NCI-H146 treated with DMSO at 0.1 percent for 48 hours (cell line): ENCODE measurements at regions not wholly inside any gene's neighbourhood (a gene's known extent, or its start where the extent isn't known, plus 50 kb on each side); places are given as distances from the start of the nearest gene placed in this dataset.
"Not testable (repeated sequence)": the region's sequence is repeated elsewhere in the genome, so short reads cannot be mapped to it uniquely, and the experiment has no call there.

ENCODE experiments used
- DNase-seq: peaks from one replicate; lab custom pipeline; 2025; ENCODE audit not compliant: unreplicated experiment; lab: John Stamatoyannopoulos, UW

GRCh38 chr9:42656789-42657188 is 473.3 kb downstream of the SPATA31A6 start:
- not testable (repeated sequence) for DNase-seq

- DNase-seq = not testable (repeated sequence)
Measured at GRCh38 chr9:42657496-42657895, 474.0 kb downstream of the SPATA31A6 start.

- not testable (repeated sequence) for DNase-seq
Measured at GRCh38 chr9:42697146-42697545, 513.7 kb downstream of the SPATA31A6 start.

- DNase-seq = not testable (repeated sequence)
Measured at GRCh38 chr9:42702890-42703289, 519.4 kb downstream of the SPATA31A6 start.

- DNase-seq = not testable (repeated sequence)
Measured at GRCh38 chr9:42724841-42725835, 541.7 kb downstream of the SPATA31A6 start.

GRCh38 chr9:42743030-42743814 is 559.8 kb downstream of the SPATA31A6 start:
- DNase-seq = peak; percentile 69

- DNase-seq = not testable (repeated sequence)
Measured at GRCh38 chr9:42757251-42757650, 573.8 kb downstream of the SPATA31A6 start.

- not testable (repeated sequence) for DNase-seq
Measured at GRCh38 chr9:42759320-42759719, 575.9 kb downstream of the SPATA31A6 start.

GRCh38 chr9:42782201-42782600 is 598.7 kb downstream of the SPATA31A6 start:
- not testable (repeated sequence) for DNase-seq

- DNase-seq = not testable (repeated sequence)
Measured at GRCh38 chr9:42792725-42793124, 609.3 kb downstream of the SPATA31A6 start.

GRCh38 chr9:42798571-42798970 is 615.1 kb downstream of the SPATA31A6 start:
- not testable (repeated sequence) for DNase-seq

GRCh38 chr9:42802716-42803115 is 619.3 kb downstream of the SPATA31A6 start:
- DNase-seq = not testable (repeated sequence)

- DNase-seq = not testable (repeated sequence)
Measured at GRCh38 chr9:42806674-42807073, 623.2 kb downstream of the SPATA31A6 start.

- DNase-seq = not testable (repeated sequence)
Measured at GRCh38 chr9:42821468-42821867, 638.0 kb downstream of the SPATA31A6 start.

- DNase-seq = not testable (repeated sequence)
Measured at GRCh38 chr9:42848156-42848555, 664.7 kb downstream of the SPATA31A6 start.

- DNase-seq = not testable (repeated sequence)
Measured at GRCh38 chr9:42850896-42851693, 667.6 kb downstream of the SPATA31A6 start.

GRCh38 chr9:42851701-42852100 is 668.2 kb downstream of the SPATA31A6 start:
- DNase-seq = not testable (repeated sequence)

- DNase-seq = peak; percentile 3
Measured at GRCh38 chr9:42852133-42852930, 668.9 kb downstream of the SPATA31A6 start.

GRCh38 chr9:42860133-42860532 is 676.7 kb downstream of the SPATA31A6 start:
- not testable (repeated sequence) for DNase-seq

GRCh38 chr9:42862465-42862864 is 679.0 kb downstream of the SPATA31A6 start:
- DNase-seq = not testable (repeated sequence)
